Thymus (tissue), 11 donors: ENCODE measurements at regions not wholly inside any gene's neighbourhood (a gene's known extent, or its start where the extent isn't known, plus 50 kb on each side); places are given as distances from the start of the nearest gene placed in this dataset.

Experiments
- DNase-seq, 9 donors: peaks; one replicate each; pipeline ENCODE4 v3.0.0-alpha.2; 2013; ENCODE audit warnings: low spot score in 9 of 9, low read depth in 6 of 9, missing footprints in 1 of 9
- H3K27ac ChIP-seq, 2 donors: one replicate each; pipeline ENCODE4 v1.5.1; 2013; ENCODE audit warnings: control low read depth in 1 of 2, low read depth in 1 of 2, low read length in 1 of 2, mild to moderate bottlenecking in 1 of 2, moderate library complexity in 1 of 2
- H3K27me3 ChIP-seq, 2 donors: one replicate each; pipeline ENCODE4 v1.5.1; 2013; ENCODE audit warnings: low read length in 1 of 2; ENCODE audit not compliant: control insufficient read depth in 2 of 2, insufficient read depth in 1 of 2
- H3K36me3 ChIP-seq, 2 donors: one replicate each; pipeline ENCODE4 v1.5.1; 2013; ENCODE audit warnings: low read length in 1 of 2, mild to moderate bottlenecking in 1 of 2, moderate library complexity in 1 of 2; ENCODE audit not compliant: control insufficient read depth in 2 of 2, insufficient read depth in 2 of 2
- H3K4me1 ChIP-seq, 2 donors: one replicate each; pipeline ENCODE4 v1.5.1; 2013; ENCODE audit warnings: low read length in 2 of 2; ENCODE audit not compliant: control insufficient read depth in 2 of 2, insufficient read depth in 2 of 2
- H3K4me3 ChIP-seq, 2 donors: one replicate each; pipeline ENCODE4 v1.5.1; 2013; ENCODE audit warnings: low read length in 2 of 2, control low read depth in 1 of 2, mild to moderate bottlenecking in 1 of 2
- H3K9me3 ChIP-seq, 2 donors: one replicate each; pipeline ENCODE4 v1.5.1; 2013; ENCODE audit warnings: low read length in 1 of 2, mild to moderate bottlenecking in 1 of 2; ENCODE audit not compliant: control insufficient read depth in 2 of 2, insufficient read depth in 1 of 2
- WGBS: extraction: QIAGEN DNeasy Blood & Tissue Kit; methylation state at CpG from one replicate; pipeline ENCODE4 v1.1.7; 2013; 5-methylcytosine and 5-hydroxymethylcytosine counted together
- donor health status: healthy.

DNA sequence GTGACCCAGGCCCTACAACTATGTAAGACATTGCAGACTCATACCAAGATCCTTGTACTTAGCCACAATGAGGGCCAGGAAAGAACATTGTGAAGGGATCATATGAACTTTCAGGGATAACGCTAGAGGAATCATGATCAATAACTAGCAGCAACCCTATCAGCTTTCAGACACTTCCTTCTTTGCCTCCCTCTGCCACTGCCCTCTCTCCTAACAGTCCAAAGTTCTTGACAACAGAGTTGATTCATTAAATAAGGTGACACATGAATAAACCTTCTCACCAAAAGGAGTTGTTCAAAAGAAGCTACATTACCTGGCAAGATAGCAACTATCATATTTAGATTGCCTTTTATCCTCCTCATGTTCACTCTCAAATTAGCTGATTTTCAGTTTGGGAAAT lies 272.2 kb upstream of the DACH1 start:
- H3K36me3 ChIP-seq, result no peaks in the 10 kb centered on the region
- no peak overlapping the region for H3K27ac ChIP-seq
- H3K4me3 ChIP-seq, result no peak overlapping the region
- no peaks in the 10 kb centered on the region for H3K4me1 ChIP-seq
- no peaks in the 10 kb centered on the region for H3K27me3 ChIP-seq
- no peaks in the 10 kb centered on the region for H3K9me3 ChIP-seq
- WGBS, result 56% methylated on average over 1 of the region's 1 CpG
- DNase-seq, result no peak

DNA sequence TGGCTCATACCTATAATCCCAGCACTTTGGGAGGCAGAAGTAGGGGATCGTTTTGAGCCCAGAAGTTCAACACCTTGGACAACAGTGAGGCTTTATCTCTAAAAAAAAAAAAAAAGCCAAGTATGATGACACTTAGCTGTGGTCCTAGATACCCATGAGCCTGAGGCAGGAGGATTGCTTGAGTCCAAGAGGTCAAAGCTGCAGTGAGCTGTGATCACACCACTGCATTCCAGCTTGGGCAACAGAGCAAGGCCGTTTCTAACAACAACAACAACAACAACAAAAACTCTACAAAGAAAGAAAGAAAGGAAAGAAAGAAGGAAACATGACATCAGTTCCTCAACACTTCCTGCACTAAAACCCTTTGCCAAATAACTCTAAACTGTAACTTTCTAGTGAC lies 265.1 kb upstream of the DACH1 start:
- no peak overlapping the region for H3K4me3 ChIP-seq
- no peaks in the 10 kb centered on the region for H3K9me3 ChIP-seq
- 90% methylated on average over 2 of the region's 2 CpGs for whole genome bisulfite sequencing
- H3K4me1 ChIP-seq, result no peaks in the 10 kb centered on the region
- no peaks in the 10 kb centered on the region for H3K36me3 ChIP-seq
- H3K27me3 ChIP-seq, result no peaks in the 10 kb centered on the region
- H3K27ac ChIP-seq, result no peak overlapping the region
- no peak for DNase-seq

DNA sequence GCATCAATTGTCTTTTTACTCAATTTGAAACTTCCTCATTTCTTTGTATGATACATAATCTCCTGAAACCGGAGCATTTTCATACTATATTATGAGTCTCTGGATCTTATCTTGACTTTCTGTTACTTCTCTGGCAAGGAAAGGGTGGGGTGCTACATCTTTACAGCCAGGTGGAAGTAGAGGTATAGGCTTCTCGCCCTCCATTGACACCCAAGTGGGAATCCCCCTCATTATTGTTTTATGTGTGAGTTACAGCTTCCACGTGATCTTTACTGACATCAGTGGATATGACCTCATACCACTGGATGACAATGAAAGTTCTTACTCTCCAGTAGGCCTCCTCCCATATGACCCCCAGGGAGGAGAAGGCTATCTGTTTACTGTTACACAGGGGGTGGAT lies 262.1 kb upstream of the DACH1 start:
- WGBS, result 63% methylated on average over 3 of the region's 3 CpGs
- no peak overlapping the region for H3K4me3 ChIP-seq
- H3K4me1 ChIP-seq, result no peaks in the 10 kb centered on the region
- H3K9me3 ChIP-seq, result no peaks in the 10 kb centered on the region
- no peaks in the 10 kb centered on the region for H3K27me3 ChIP-seq
- no peaks in the 10 kb centered on the region for H3K36me3 ChIP-seq
- no peak overlapping the region for H3K27ac ChIP-seq
- no peak for DNase-seq

DNA sequence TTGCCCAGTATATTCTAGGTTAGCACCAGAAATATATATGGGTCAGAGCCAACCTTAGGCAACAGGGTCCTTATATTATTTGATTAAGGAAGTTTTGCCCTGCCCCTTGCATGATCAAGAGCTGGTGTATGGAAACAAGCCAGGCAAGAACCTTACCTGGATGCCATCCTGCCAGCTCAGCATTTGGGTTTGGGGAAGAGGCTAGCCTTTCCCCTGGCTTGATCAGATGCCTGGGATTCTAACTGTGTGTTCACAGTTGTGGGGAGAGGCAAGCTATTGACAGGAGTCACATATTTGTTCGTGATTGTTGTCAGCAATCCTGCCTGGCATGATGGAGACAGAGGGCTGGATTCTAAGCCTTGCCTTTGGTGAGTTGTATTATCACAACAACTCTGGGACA lies 260.0 kb upstream of the DACH1 start:
- H3K27me3 ChIP-seq, result no peaks in the 10 kb centered on the region
- no peak overlapping the region for H3K27ac ChIP-seq
- no peaks in the 10 kb centered on the region for H3K4me1 ChIP-seq
- H3K4me3 ChIP-seq, result no peak overlapping the region
- DNase-seq, result no peak
- no peaks in the 10 kb centered on the region for H3K36me3 ChIP-seq
- no peaks in the 10 kb centered on the region for H3K9me3 ChIP-seq
- WGBS, result 87% methylated on average over 1 of the region's 1 CpG

DNA sequence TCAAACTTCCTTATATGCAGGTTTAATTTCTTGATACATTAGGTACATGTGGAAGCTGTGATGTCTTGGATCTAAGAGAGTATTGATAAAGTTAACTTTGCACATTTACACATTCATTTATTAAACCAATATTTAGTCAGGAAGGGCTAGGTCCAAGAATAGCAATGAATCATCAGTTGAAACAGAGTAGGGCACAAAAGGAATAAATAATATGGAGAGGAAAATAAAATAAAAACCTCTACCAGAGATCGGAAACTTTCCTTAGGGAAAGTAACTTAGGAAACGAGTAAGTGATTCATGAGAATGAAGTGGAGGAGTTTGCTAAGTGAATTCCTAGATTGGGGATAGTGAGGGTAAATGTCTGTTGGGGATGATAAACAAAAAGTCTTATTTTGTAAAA lies 259.4 kb upstream of the DACH1 start:
- Histone ChIP-seq H3K9me3 (no peaks in the 10 kb centered on the region), H3K4me3 (no peak overlapping the region), H3K4me1 (no peaks in the 10 kb centered on the region), H3K27ac (no peak overlapping the region), H3K27me3 (no peaks in the 10 kb centered on the region), H3K36me3 (no peaks in the 10 kb centered on the region)
- DNase-seq, result no peak
- WGBS, result 92% methylated on average over 2 of the region's 2 CpGs

DNA sequence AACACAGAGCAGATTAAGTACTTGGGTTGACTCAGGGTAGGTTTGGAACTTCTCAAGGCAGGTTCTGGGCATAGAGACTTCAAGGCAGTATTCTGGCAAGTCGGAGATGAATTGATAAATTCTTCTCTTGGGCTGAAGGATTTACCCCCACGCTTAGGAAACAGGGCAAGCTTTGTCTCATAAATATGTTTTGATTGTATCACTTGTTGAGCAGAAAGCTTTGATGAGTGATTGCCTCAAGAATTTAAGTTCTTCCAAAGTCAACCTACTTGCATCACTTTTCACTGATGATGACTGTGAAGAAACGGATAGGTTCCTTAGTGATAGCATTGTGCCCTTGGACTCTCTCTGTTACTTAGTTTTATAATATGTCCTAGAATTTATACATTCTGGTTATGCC lies 258.6 kb upstream of the DACH1 start:
- Histone ChIP-seq H3K4me3 (no peak overlapping the region), H3K9me3 (no peaks in the 10 kb centered on the region), H3K27ac (no peak overlapping the region), H3K4me1 (no peaks in the 10 kb centered on the region), H3K27me3 (no peaks in the 10 kb centered on the region), H3K36me3 (no peaks in the 10 kb centered on the region)
- 93% methylated on average over 3 of the region's 3 CpGs for WGBS
- no peak for DNase-seq

DNA sequence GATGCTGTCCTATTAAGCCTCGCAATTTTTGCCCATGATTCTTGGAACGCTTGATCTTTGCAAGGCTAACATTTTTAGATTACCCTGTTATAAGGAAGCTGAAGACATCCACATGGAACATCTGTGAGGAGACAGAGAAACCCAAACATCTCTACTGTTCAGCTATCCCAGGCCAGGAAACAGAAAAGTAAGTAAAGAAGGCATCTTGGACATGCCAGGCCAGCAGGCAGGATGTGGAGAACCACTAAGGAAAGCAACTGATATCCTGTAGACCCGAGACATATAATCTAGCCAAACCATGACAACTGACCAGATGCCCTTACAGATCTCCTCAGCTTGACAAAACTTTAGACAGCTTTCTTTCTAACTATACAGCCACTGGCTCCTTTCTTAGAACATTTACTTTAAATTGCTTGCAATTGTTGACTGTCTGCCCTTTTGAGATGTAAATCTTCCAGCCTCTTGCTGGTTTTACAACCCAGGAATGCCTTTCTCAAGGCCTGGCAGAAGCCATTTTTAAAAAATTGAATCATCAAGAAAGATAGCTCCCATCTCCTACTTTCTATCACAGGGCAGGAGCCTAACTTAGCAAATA lies 255.8 kb upstream of the DACH1 start:
- no peak overlapping the region for H3K27ac ChIP-seq
- no peaks in the 10 kb centered on the region for H3K4me1 ChIP-seq
- H3K9me3 ChIP-seq, result no peaks in the 10 kb centered on the region
- no peak for DNase-seq
- WGBS, result 79% methylated on average over 3 of the region's 3 CpGs
- no peaks in the 10 kb centered on the region for H3K36me3 ChIP-seq
- no peak overlapping the region for H3K4me3 ChIP-seq
- H3K27me3 ChIP-seq, result no peaks in the 10 kb centered on the region

DNA sequence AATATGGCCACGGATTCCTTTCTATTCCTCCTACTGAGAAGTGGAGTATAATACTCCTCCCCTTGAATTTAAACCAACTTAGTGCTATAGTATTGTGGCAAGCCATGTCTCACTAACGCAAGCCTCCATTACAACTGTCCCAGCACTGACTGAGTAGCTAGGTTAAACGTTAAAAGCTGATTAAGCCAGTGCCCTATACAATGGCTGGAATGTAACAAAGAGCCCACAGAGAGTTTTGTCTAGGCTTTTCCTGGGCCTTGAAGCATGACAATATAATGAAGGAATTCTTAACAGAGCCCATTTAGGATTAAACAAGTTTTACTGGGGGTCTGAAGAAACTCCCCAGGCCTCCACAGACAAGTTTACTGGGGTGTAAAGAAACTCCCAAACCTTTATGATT lies 254.5 kb upstream of the DACH1 start:
- WGBS, result 93% methylated on average over 3 of the region's 3 CpGs
- H3K4me3 ChIP-seq, result no peak overlapping the region
- no peaks in the 10 kb centered on the region for H3K36me3 ChIP-seq
- no peak overlapping the region for H3K27ac ChIP-seq
- H3K9me3 ChIP-seq, result no peaks in the 10 kb centered on the region
- no peaks in the 10 kb centered on the region for H3K4me1 ChIP-seq
- H3K27me3 ChIP-seq, result no peaks in the 10 kb centered on the region
- no peak for DNase-seq

DNA sequence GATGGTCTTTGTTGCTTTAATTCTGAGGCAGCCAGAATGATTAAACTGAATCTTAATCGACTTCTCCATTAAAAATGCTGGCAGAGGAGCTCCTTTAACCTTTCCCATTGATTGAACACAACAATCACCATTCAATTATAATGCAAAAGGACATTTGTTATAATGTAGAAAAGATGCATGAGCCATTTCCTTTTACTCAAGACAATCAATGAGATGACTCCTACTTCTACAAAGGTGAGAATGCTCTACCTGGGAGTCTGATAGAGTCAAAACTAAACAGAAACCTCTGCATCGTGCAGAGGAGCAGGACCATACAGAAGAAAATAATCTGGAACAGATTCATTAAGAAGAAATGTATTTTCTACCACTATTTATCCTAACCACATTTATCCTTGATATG lies 253.6 kb upstream of the DACH1 start:
- no peak for DNase-seq
- no peak overlapping the region for H3K4me3 ChIP-seq
- no peaks in the 10 kb centered on the region for H3K36me3 ChIP-seq
- no peaks in the 10 kb centered on the region for H3K9me3 ChIP-seq
- no peak overlapping the region for H3K27ac ChIP-seq
- 81% methylated on average over 2 of the region's 2 CpGs for WGBS
- H3K4me1 ChIP-seq, result no peaks in the 10 kb centered on the region
- no peaks in the 10 kb centered on the region for H3K27me3 ChIP-seq

DNA sequence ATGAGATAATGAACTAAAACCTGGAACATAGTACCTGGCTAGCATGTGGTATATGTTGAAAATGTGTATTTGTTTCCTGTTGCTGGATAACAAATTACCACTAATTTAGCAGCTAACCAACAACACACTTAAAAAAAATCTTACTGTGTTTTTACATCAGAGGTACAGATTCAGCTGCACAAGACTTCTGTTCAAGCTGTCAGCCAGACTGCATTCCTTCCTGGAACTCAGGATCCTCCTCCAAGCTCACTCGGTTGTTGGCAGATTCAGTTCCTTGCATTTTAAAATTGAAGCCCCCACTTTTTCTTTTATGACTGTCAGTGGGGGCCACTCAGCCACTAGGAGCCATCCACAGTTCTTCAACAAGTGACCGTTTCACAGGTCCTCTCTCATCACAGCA lies 246.9 kb upstream of the DACH1 start:
- Histone ChIP-seq H3K27me3 (no peaks in the 10 kb centered on the region), H3K9me3 (no peaks in the 10 kb centered on the region), H3K36me3 (no peaks in the 10 kb centered on the region), H3K4me1 (no peaks in the 10 kb centered on the region), H3K4me3 (no peak overlapping the region), H3K27ac (no peak overlapping the region)
- no peak for DNase-seq
- WGBS, result 95% methylated on average over 2 of the region's 2 CpGs
